HG02571 (cell line): ENCODE measurements at regions not wholly inside any gene's neighbourhood (a gene's known extent, or its start where the extent isn't known, plus 50 kb on each side); places are given as distances from the start of the nearest gene placed in this dataset.
A peak's percentile ranks its signal among the peaks of the same experiment; 100 is the strongest.
"Not testable (repeated sequence)": the region's sequence is repeated elsewhere in the genome, so short reads cannot be mapped to it uniquely, and the experiment has no call there.

Experiments used
- ATAC-seq: cut with Tn5 transposase; IDR thresholded peaks from one replicate; pipeline ENCODE4 v1.9.1; 2021; ENCODE audit warnings: mild to moderate bottlenecking, moderate library complexity; ENCODE audit not compliant: unreplicated experiment

GRCh38 chr4:82301390-82301789 lies 72.4 kb downstream of the HNRNPD start:
- not testable (repeated sequence) for ATAC-seq

GRCh38 chr4:82293304-82293703 lies 80.5 kb downstream of the HNRNPD start:
- ATAC-seq, result peak; percentile 93

- ATAC-seq, result no peak
Measured at GRCh38 chr4:82287720-82288119, 86.1 kb downstream of the HNRNPD start.

GRCh38 chr4:82284858-82285805 lies 88.7 kb downstream of the HNRNPD start:
- peak; percentile 100 for ATAC-seq

GRCh38 chr4:82284475-82284857 lies 89.3 kb downstream of the HNRNPD start:
- ATAC-seq, result no peak

GRCh38 chr4:82282875-82283274 lies 90.9 kb downstream of the HNRNPD start:
- ATAC-seq, result no peak

GRCh38 chr4:82279550-82279949 lies 94.2 kb downstream of the HNRNPD start:
- ATAC-seq, result not testable (repeated sequence)

GRCh38 chr4:82276332-82276640 lies 97.5 kb downstream of the HNRNPD start:
- no peak for ATAC-seq

- ATAC-seq, result no peak
Measured at GRCh38 chr4:82275431-82276331, 98.1 kb downstream of the HNRNPD start.

GRCh38 chr4:82274700-82275099 lies 99.1 kb downstream of the HNRNPD start:
- ATAC-seq, result not testable (repeated sequence)

GRCh38 chr4:82272523-82272922 lies 101.3 kb downstream of the HNRNPD start:
- ATAC-seq, result not testable (repeated sequence)

GRCh38 chr4:82271915-82272480 lies 101.8 kb downstream of the HNRNPD start:
- not testable (repeated sequence) for ATAC-seq

- no peak for ATAC-seq
Measured at GRCh38 chr4:82268826-82269193, 105.0 kb downstream of the HNRNPD start.

- ATAC-seq, result peak; percentile 87
Measured at GRCh38 chr4:82268050-82268825, 105.6 kb downstream of the HNRNPD start.

GRCh38 chr4:82267506-82267905 lies 106.3 kb downstream of the HNRNPD start:
- no peak for ATAC-seq

- ATAC-seq, result no peak
Measured at GRCh38 chr4:82266345-82266744, 107.4 kb downstream of the HNRNPD start.

- ATAC-seq, result no peak
Measured at GRCh38 chr4:82261084-82261483, 112.7 kb downstream of the HNRNPD start.

GRCh38 chr4:82260632-82261031 lies 113.2 kb downstream of the HNRNPD start:
- no peak for ATAC-seq

GRCh38 chr4:82256718-82257117 lies 117.1 kb downstream of the HNRNPD start:
- no peak for ATAC-seq

GRCh38 chr4:82255657-82256056 lies 118.1 kb downstream of the HNRNPD start:
- ATAC-seq, result no peak
